ENCODE measurements at regions not wholly inside any gene's neighbourhood (a gene's known extent, or its start where the extent isn't known, plus 50 kb on each side); places are given as distances from the start of the nearest gene placed in this dataset.

GRCh38 chr14:43042408-43042807 lies 1435.7 kb downstream of the LRFN5 start:
- H3K4me1 ChIP-seq (ENCODE audit: control insufficient read depth, insufficient read depth, low read length) = no peaks in the 10 kb centered on the region; the same call in 1 of the 2 replicates
- DNase-seq (ENCODE audit: low read depth, low spot score) = no peak
- intact Hi-C loops (cut with micrococcal nuclease; ENCODE audit: unreplicated experiment) = no loop called here
- H3K36me3 ChIP-seq (ENCODE audit: control insufficient read depth, insufficient read depth, low read length) = no peaks in the 10 kb centered on the region
- TF ChIP-seq TCF7L2 (IDR thresholded peaks at IDR 0.05; ENCODE audit: low read depth, low read length) = no peak
- TF ChIP-seq REST (IDR thresholded peaks at IDR 0.05; ENCODE audit: insufficient read depth in 1 of 2, low read depth in 2 of 2, low read length in 1 of 2) = no peak
- no peak for TF ChIP-seq CTCF (IDR thresholded peaks at IDR 0.05)
- TF ChIP-seq SIN3A (IDR thresholded peaks at IDR 0.05; ENCODE audit: borderline replicate concordance, insufficient read depth, low read depth, low read length) = no peak
- no peak for TF ChIP-seq POLR2AphosphoS5 (IDR thresholded peaks at IDR 0.05; ENCODE audit: low read depth, low read length)
- H3K27ac ChIP-seq (ENCODE audit: low read length) = no peak overlapping the region
- BruUV-seq (replicated peaks) = no TSS peak
- H3K9me3 ChIP-seq (ENCODE audit: control insufficient read depth, insufficient read depth, low read depth, low read length) = no peaks in the 10 kb centered on the region
- ChIA-PET POLR2A (no interaction called here), CTCF (no interaction called here)
- in situ Hi-C loops (cut with HindIII; ENCODE audit: low pct_unique_long_range_greater_than_20kb, low sequenced_read_pairs) = no loop called here
- H3K27me3 ChIP-seq (ENCODE audit: control insufficient read depth, insufficient read depth, low read length) = no peaks in the 10 kb centered on the region
- no peak for ATAC-seq
- no peak overlapping the region for H3K4me3 ChIP-seq (ENCODE audit: low read depth in 2 of 2, low read length in 2 of 2)

GRCh38 chr14:43041976-43042375 lies 1435.3 kb downstream of the LRFN5 start:
- H3K9me3 ChIP-seq (ENCODE audit: control insufficient read depth, insufficient read depth, low read depth, low read length) = no peaks in the 10 kb centered on the region
- no peak overlapping the region for H3K4me3 ChIP-seq (ENCODE audit: low read depth in 2 of 2, low read length in 2 of 2)
- no peaks in the 10 kb centered on the region for H3K27me3 ChIP-seq (ENCODE audit: control insufficient read depth, insufficient read depth, low read length)
- no peaks in the 10 kb centered on the region; the same call in 1 of the 2 replicates for H3K4me1 ChIP-seq (ENCODE audit: control insufficient read depth, insufficient read depth, low read length)
- POLR2A ChIA-PET = no interaction called here
- no peak for TF ChIP-seq SIN3A (IDR thresholded peaks at IDR 0.05; ENCODE audit: borderline replicate concordance, insufficient read depth, low read depth, low read length)
- TF ChIP-seq CTCF (IDR thresholded peaks at IDR 0.05) = no peak
- TF ChIP-seq POLR2AphosphoS5 (IDR thresholded peaks at IDR 0.05; ENCODE audit: low read depth, low read length) = no peak
- no peak for TF ChIP-seq TCF7L2 (IDR thresholded peaks at IDR 0.05; ENCODE audit: low read depth, low read length)
- no peak for TF ChIP-seq REST (IDR thresholded peaks at IDR 0.05; ENCODE audit: insufficient read depth in 1 of 2, low read depth in 2 of 2, low read length in 1 of 2)
- DNase-seq (ENCODE audit: low read depth, low spot score) = no peak
- no peaks in the 10 kb centered on the region for H3K36me3 ChIP-seq (ENCODE audit: control insufficient read depth, insufficient read depth, low read length)
- no peak for ATAC-seq
- CTCF ChIA-PET = no interaction called here
- BruUV-seq (replicated peaks) = no TSS peak
- intact Hi-C loops (cut with micrococcal nuclease; ENCODE audit: unreplicated experiment) (no loop called here), in situ Hi-C loops (cut with HindIII; ENCODE audit: low pct_unique_long_range_greater_than_20kb, low sequenced_read_pairs) (no loop called here)
- H3K27ac ChIP-seq (ENCODE audit: low read length) = no peak overlapping the region

Data from Panc1 (cell line).